ES-I3 (cell line): ENCODE measurements at regions not wholly inside any gene's neighbourhood (a gene's known extent, or its start where the extent isn't known, plus 50 kb on each side); places are given as distances from the start of the nearest gene placed in this dataset.

ENCODE experiments used
- H3K36me3 ChIP-seq: 2 replicates; pipeline ENCODE4 v1.6.1; 2013; ENCODE audit warnings: mild to moderate bottlenecking, low read length, control low read depth, moderate library complexity; ENCODE audit not compliant: insufficient read depth
- H3K4me1 ChIP-seq: 2 replicates; pipeline ENCODE4 v1.6.1; 2013; ENCODE audit warnings: mild to moderate bottlenecking, control low read depth, low read length; ENCODE audit not compliant: insufficient read depth
- H3K9ac ChIP-seq: 2 replicates; pipeline ENCODE4 v1.6.1; 2013; ENCODE audit warnings: low read depth, mild to moderate bottlenecking, low read length, moderate library complexity
- H3K9me3 ChIP-seq: 2 replicates; pipeline ENCODE4 v1.6.1; 2013; ENCODE audit warnings: mild to moderate bottlenecking, low read length, moderate library complexity; ENCODE audit not compliant: control insufficient read depth, insufficient read depth

- Histone ChIP-seq H3K4me1 (no peaks in the 10 kb centered on the region; the same call in 1 of the 2 replicates), H3K36me3 (no peaks in the 10 kb centered on the region), H3K9me3 (no peaks in the 10 kb centered on the region; the same call in 1 of the 2 replicates), H3K9ac (no peak overlapping the region)
Observed at GRCh38 chr16:54375071-54375470, 88.5 kb upstream of the IRX3 start.

DNA sequence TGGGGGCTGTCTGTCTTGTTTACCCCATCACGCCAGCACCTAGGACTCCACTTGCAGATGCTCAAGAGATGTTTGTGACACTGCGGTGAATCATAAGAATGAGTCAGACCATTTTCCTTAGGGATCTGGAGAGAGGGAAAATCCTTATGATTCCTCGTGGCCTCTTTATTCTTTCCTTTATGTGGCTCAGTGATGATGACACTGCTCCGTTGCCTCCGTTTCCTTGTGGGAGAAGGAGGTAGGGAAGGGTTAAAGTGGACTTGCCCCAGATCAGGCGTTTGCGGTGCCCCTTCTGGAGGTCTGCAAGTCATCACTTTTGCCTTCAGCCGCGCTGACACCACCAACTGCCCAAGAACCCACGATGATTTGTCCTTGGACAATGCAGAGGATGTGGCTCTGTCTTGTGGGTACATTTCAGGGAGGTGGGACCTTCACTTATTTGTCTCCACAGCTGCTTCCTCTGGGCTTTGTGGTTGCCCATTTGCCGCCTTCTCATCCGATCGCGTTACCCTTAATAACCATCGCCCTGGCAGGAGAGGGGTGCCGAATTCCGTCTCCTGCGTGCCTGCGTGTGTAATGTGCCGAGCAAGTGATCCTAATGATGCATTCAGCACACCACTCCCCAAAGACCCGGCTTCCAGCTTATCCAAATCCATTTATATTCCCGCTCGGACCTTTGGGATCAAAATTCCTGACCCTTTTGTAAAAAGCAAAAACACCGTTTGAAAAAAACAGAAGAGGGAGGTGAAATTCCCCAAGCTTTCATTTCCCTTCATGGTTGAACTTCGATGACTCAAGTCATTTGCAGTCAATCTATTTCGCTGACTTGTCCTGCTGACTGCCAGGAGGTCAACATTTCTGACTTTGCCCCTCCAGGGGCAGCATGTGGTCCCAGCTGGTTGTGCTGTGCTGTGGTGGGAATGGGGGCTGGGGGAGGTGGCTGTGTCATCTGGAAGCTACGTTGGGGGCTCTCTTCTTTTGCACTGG, 87.2 kb upstream of the IRX3 start:
- Histone ChIP-seq H3K9ac (no peak overlapping the region; the same call in 1 of the 2 replicates), H3K9me3 (no peaks in the 10 kb centered on the region; the same call in 1 of the 2 replicates), H3K4me1 (no peaks in the 10 kb centered on the region; the same call in 1 of the 2 replicates)

GRCh38 chr16:54370278-54371040, 83.9 kb upstream of the IRX3 start:
- Histone ChIP-seq H3K4me1 (no peaks in the 10 kb centered on the region; the same call in 1 of the 2 replicates), H3K9me3 (no peaks in the 10 kb centered on the region), H3K36me3 (no peaks in the 10 kb centered on the region), H3K9ac (no peak overlapping the region)

More for the DNA sequence above, 87.2 kb upstream of the IRX3 start:
- no peaks in the 10 kb centered on the region for H3K36me3 ChIP-seq

DNA sequence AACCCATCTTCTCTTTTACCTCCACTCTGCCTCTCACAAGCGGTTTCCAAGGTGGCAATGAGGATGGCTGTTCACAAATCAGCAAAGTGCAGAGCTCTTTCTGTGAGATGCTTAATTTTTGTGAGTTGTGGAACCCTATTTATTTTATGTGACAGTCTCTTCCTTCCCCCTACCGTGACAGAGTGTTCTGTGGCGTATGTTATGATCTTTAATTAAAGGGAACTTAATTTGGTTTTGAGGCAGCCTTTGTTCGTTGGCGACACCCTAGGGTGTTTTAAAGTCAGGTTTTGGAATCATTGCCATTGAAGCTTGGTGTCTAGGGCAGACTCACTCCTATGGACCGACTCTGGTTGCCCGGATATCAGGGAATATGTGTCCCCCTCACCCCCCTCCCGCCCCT, 83.3 kb upstream of the IRX3 start:
- H3K4me1 ChIP-seq: no peaks in the 10 kb centered on the region; the same call in 1 of the 2 replicates
- no peak overlapping the region for H3K9ac ChIP-seq
- no peaks in the 10 kb centered on the region for H3K9me3 ChIP-seq
- no peaks in the 10 kb centered on the region for H3K36me3 ChIP-seq

DNA sequence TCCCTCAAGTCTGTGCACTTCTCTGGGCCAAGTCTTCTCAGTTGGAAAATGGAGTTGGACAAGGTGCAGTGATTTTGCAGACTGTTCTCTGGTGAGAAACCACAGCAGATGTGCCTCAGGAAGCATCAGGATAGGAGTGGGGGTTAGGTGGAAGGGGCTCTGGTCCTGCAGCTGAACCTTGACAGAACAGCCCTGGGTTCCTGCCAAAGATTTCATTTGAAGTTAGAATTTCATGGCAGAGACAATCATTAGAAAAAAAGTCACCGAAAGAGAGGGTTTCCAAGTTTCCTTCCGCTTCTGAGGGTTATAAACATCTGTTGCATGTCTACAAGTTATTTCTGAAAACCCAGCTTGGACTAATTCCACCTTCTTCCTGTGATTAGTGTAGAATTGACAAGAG, 80.4 kb upstream of the IRX3 start:
- Histone ChIP-seq H3K4me1 (peaks cover 19% of the 10 kb centered on the region), H3K36me3 (no peaks in the 10 kb centered on the region), H3K9ac (no peak overlapping the region), H3K9me3 (no peaks in the 10 kb centered on the region)

DNA sequence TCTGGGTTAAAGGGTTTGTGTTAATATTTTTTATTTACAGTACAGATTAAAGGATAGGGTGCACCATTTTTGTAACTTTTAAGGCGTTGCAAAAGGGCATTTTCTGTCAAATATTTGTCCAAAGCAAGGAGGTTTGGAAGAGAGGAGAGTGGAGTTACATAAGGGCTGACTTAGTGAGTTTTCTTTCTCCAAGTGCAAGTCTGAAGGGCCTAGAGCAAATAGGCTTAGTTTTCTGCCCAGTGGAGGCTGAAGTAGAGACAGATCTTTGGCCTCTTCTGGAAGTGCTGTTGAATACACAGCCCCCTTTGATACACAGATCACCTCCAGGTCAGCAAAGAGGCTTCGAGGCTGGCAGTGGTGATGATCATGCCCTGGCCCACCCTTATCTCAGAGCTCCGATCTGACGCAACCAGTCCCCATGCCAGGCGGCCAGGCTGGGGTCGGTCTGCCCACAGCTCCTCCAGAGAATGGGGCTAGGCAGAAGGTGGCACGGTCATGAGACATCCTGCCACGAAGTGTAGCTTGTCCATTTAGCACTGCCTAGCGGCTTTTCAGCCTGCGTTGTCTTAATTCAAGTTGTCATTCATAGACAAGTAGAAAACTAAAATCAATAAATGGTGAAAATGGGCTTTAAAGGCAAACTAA, 79.5 kb upstream of the IRX3 start:
- H3K4me1 ChIP-seq: peaks cover 25% of the 10 kb centered on the region
- no peak overlapping the region for H3K9ac ChIP-seq
- no peaks in the 10 kb centered on the region for H3K36me3 ChIP-seq
- H3K9me3 ChIP-seq: no peaks in the 10 kb centered on the region

DNA sequence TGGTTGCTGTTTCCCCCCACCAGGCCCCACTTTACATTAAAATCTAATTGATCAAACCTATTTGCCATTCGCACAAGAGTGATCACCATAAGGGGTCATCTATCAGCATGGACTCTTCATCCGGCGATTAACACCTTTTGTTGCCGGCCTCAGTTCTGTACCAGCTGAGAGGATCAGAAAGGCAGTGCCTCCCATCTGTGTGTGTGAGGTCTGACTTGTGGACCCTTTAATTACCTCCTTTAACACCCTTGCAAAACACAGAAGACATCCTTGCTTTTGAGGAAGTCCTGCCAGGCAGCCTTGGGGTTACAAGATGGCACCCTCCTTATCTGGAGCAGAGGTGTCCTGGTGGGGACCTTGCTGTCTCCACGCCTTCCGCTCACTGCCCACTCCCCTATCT, 77.2 kb upstream of the IRX3 start:
- Histone ChIP-seq H3K4me1 (peaks cover 31% of the 10 kb centered on the region), H3K36me3 (no peaks in the 10 kb centered on the region), H3K9ac (no peak overlapping the region), H3K9me3 (no peaks in the 10 kb centered on the region)

- no peaks in the 10 kb centered on the region for H3K9me3 ChIP-seq
- no peaks in the 10 kb centered on the region for H3K36me3 ChIP-seq
- H3K4me1 ChIP-seq: peaks cover 31% of the 10 kb centered on the region
- no peak overlapping the region; the same call in 1 of the 2 replicates for H3K9ac ChIP-seq
Observed at GRCh38 chr16:54362591-54363206, 76.1 kb upstream of the IRX3 start.

DNA sequence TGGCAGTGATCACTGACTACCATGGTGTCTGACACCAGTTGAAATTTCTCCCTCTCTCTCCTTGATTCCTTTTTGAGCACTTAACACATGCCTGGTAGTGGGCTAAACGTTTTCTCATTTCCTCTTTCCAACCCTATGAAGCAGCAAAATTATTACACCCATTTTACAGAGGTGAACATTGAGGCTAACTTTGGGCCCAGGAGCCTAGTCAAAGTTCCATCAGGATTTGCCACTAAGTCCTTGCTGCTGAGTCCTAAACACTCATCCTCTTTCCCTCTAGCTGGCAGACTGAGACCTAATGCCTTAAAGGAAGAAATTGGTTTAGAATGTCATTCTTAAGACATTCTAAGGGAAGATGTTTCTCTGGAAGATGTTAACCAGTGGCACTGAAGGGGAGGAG, 74.7 kb upstream of the IRX3 start:
- Histone ChIP-seq H3K9ac (no peak overlapping the region), H3K9me3 (no peaks in the 10 kb centered on the region), H3K4me1 (peaks cover 31% of the 10 kb centered on the region), H3K36me3 (no peaks in the 10 kb centered on the region)

DNA sequence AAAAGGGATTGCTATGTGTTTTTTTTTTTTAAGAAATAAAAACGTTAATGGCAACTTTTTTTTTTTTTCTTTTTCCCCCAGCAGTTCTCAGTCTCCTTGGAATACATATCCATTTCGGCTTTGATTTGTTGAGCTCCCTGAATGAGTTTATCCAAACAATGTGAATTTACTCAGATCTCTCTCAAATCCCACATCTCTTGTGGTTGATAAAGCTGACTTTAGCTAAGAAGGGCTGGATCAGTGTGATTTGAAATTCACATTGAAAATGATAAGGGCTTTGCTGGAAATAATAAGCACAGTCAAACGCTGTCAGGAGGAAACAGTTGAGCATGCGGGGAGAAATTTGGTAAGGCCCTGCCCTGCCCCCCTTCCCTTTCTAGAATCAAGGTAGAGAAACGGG, 74.1 kb upstream of the IRX3 start:
- Histone ChIP-seq H3K9me3 (no peaks in the 10 kb centered on the region), H3K36me3 (no peaks in the 10 kb centered on the region), H3K9ac (no peak overlapping the region), H3K4me1 (peaks cover 31% of the 10 kb centered on the region)

GRCh38 chr16:54359555-54359954, 73.0 kb upstream of the IRX3 start:
- peaks cover under 1% of the 10 kb centered on the region; the same call in 1 of the 2 replicates for H3K9me3 ChIP-seq
- H3K9ac ChIP-seq: no peak overlapping the region
- no peaks in the 10 kb centered on the region for H3K36me3 ChIP-seq
- peaks cover 31% of the 10 kb centered on the region for H3K4me1 ChIP-seq

- Histone ChIP-seq H3K9me3 (peaks cover 5% of the 10 kb centered on the region), H3K36me3 (no peaks in the 10 kb centered on the region), H3K9ac (no peak overlapping the region), H3K4me1 (peaks cover 31% of the 10 kb centered on the region)
Observed at GRCh38 chr16:54359081-54359480, 72.5 kb upstream of the IRX3 start.

- peaks cover 7% of the 10 kb centered on the region for H3K9me3 ChIP-seq
- H3K9ac ChIP-seq: no peak overlapping the region
- no peaks in the 10 kb centered on the region for H3K36me3 ChIP-seq
- H3K4me1 ChIP-seq: peaks cover 7% of the 10 kb centered on the region; the same call in 1 of the 2 replicates
Observed at GRCh38 chr16:54356391-54356790, 69.8 kb upstream of the IRX3 start.

GRCh38 chr16:54355251-54355650, 68.7 kb upstream of the IRX3 start:
- Histone ChIP-seq H3K9ac (no peak overlapping the region), H3K36me3 (no peaks in the 10 kb centered on the region), H3K9me3 (peaks cover 7% of the 10 kb centered on the region), H3K4me1 (peaks cover 4% of the 10 kb centered on the region; the same call in 1 of the 2 replicates)
